GM12891 (cell line): ENCODE measurements at regions not wholly inside any gene's neighbourhood (a gene's known extent, or its start where the extent isn't known, plus 50 kb on each side); places are given as distances from the start of the nearest gene placed in this dataset.

ENCODE experiments used
- PAX5 ChIP-seq: IDR thresholded peaks from 2 replicates; pipeline ENCODE4 v1.6.1; 2011; ENCODE audit warnings: low read length, moderate library complexity, mild to moderate bottlenecking; ENCODE audit not compliant: insufficient read depth, severe bottlenecking
- POLR2A ChIP-seq: IDR thresholded peaks from 2 replicates; pipeline ENCODE4 v1.6.1; 2011; ENCODE audit warnings: low read depth, low read length, control low read depth
- POLR2AphosphoS5 ChIP-seq: IDR thresholded peaks from 2 replicates; pipeline ENCODE4 v1.6.1; 2011; ENCODE audit warnings: low read depth, low read length, control low read depth
- POU2F2 ChIP-seq: IDR thresholded peaks from 2 replicates; pipeline ENCODE4 v1.6.1; 2011; ENCODE audit warnings: low read depth, mild to moderate bottlenecking, control low read depth, low read length, moderate library complexity
- SPI1 ChIP-seq: IDR thresholded peaks from 2 replicates; pipeline ENCODE4 v1.6.1; 2011; ENCODE audit warnings: low read depth, low read length, control low read depth
- TAF1 ChIP-seq: IDR thresholded peaks from 2 replicates; pipeline ENCODE4 v1.6.1; 2011; ENCODE audit warnings: low read depth, low read length, control low read depth

DNA sequence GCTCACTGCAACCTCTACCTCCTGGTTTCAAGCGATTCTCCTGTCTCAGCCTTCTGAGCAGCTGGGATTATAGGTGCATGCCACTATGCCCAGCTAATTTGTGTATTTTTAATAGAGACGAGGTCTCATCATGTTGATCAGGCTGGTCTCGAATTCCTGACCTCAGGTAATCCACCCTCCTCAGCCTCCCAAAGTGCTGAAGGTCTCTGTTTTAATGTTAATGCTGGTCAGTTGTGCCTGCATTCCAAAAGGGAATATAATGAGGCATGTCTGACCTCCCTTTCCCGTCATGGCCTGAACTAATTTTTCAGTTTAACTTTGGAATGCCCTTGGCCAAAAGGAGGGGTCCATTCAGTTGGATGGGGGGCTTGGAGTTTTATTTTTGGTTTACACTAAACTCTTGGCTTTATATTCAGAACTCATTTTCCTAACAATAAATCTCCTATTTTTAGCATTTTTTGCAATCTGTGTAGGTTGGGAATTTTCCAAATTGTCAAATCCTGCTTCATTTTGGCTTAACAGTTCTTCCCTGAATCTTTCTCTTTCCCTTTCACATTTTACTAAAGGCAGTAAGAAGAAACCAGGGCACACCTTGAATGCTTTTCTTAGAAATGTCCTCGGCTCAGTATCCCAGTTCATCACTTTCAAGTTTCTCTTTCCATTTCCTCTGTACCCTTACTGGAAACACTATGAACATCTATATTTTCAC is 1175.5 kb downstream of the MAT2B start:
- no peak for TF ChIP-seq POLR2A
- TF ChIP-seq TAF1, result no peak
- TF ChIP-seq POLR2AphosphoS5, result no peak
- no peak for TF ChIP-seq SPI1
- no peak for TF ChIP-seq POU2F2
- no peak for TF ChIP-seq PAX5
